ENCODE measurements at regions not wholly inside any gene's neighbourhood (a gene's known extent, or its start where the extent isn't known, plus 50 kb on each side); places are given as distances from the start of the nearest gene placed in this dataset.

GRCh38 chr19:31103228-31103627 lies 246.0 kb downstream of the TSHZ3 start:
- TF ChIP-seq CTCF (IDR thresholded peaks at IDR 0.05; ENCODE audit: insufficient read depth, low read length) (no peak), SPI1 (IDR thresholded peaks at IDR 0.05; ENCODE audit: borderline replicate concordance, low read depth) (no peak), POLR2AphosphoS5 (IDR thresholded peaks at IDR 0.05; ENCODE audit: low read depth) (no peak), GABPA (IDR thresholded peaks at IDR 0.05; ENCODE audit: low read depth) (no peak), REST (IDR thresholded peaks at IDR 0.05; ENCODE audit: insufficient replicate concordance, low read depth) (no peak)
